Bronchial epithelial cell (primary cell): ENCODE measurements at regions not wholly inside any gene's neighbourhood (a gene's known extent, or its start where the extent isn't known, plus 50 kb on each side); places are given as distances from the start of the nearest gene placed in this dataset.
"Not testable (repeated sequence)": the region's sequence is repeated elsewhere in the genome, so short reads cannot be mapped to it uniquely, and the experiment has no call there.

ENCODE experiments used
- DNase-seq: peaks from one replicate; pipeline ENCODE4 v3.0.0-alpha.2; 2010; ENCODE audit warnings: low read depth
- FAIRE-seq: peaks from 2 replicates; lab custom pipeline; 2011; peaks lifted over from hg19 to GRCh38; lab: Jason Lieb, UNC
- H3K27me3 ChIP-seq: 2 replicates; pipeline ENCODE4 v1.5.1; 2011; ENCODE audit warnings: low read length; ENCODE audit not compliant: control insufficient read depth, insufficient read depth
- H3K36me3 ChIP-seq: 2 replicates; pipeline ENCODE4 v1.5.1; 2011; ENCODE audit warnings: low read length; ENCODE audit not compliant: control insufficient read depth, insufficient read depth
- H3K4me3 ChIP-seq: 2 replicates; pipeline ENCODE4 v1.5.1; 2011; ENCODE audit warnings: mild to moderate bottlenecking, low read depth, low read length, control low read depth
- CTCF ChIP-seq: IDR thresholded peaks from 2 replicates; pipeline ENCODE4 v1.5.1; 2011; ENCODE audit warnings: mild to moderate bottlenecking, moderate library complexity, low read length, control low read depth, inconsistent platforms; ENCODE audit not compliant: insufficient read depth, severe bottlenecking

- no peak for DNase-seq
- Histone ChIP-seq H3K36me3 (no peaks in the 10 kb centered on the region), H3K4me3 (no peak overlapping the region), H3K27me3 (no peaks in the 10 kb centered on the region)
- TF ChIP-seq CTCF, result no peak
- FAIRE-seq, result no peak
Observed at GRCh38 chr11:121909596-121909995, 206.4 kb downstream of the BLID start.

- no peak for TF ChIP-seq CTCF
- no peak for DNase-seq
- no peaks in the 10 kb centered on the region for H3K36me3 ChIP-seq
- H3K27me3 ChIP-seq, result no peaks in the 10 kb centered on the region
- H3K4me3 ChIP-seq, result no peak overlapping the region
- no peak for FAIRE-seq
Observed at GRCh38 chr11:121907379-121907778, 208.6 kb downstream of the BLID start.

GRCh38 chr11:121904148-121904547 is 211.9 kb downstream of the BLID start:
- FAIRE-seq, result no peak
- Histone ChIP-seq H3K27me3 (no peaks in the 10 kb centered on the region), H3K36me3 (no peaks in the 10 kb centered on the region), H3K4me3 (no peak overlapping the region)
- no peak for TF ChIP-seq CTCF
- DNase-seq, result no peak

- no peaks in the 10 kb centered on the region for H3K27me3 ChIP-seq
- no peak for FAIRE-seq
- no peak for DNase-seq
Observed at GRCh38 chr11:121901886-121902285, 214.1 kb downstream of the BLID start.

GRCh38 chr11:121901417-121901816 is 214.6 kb downstream of the BLID start:
- H3K36me3 ChIP-seq, H3K27me3 ChIP-seq, FAIRE-seq, H3K4me3 ChIP-seq: not testable (repeated sequence)
- DNase-seq, result peak; percentile 52

More at GRCh38 chr11:121901886-121902285, 214.1 kb downstream of the BLID start:
- H3K4me3 ChIP-seq, result no peak overlapping the region
- TF ChIP-seq CTCF, result no peak
- no peaks in the 10 kb centered on the region for H3K36me3 ChIP-seq

- FAIRE-seq (no peak), DNase-seq (no peak)
- H3K4me3 ChIP-seq, result no peak overlapping the region
- no peaks in the 10 kb centered on the region for H3K36me3 ChIP-seq
- no peaks in the 10 kb centered on the region for H3K27me3 ChIP-seq
- no peak for TF ChIP-seq CTCF
Observed at GRCh38 chr11:121899520-121899919, 216.5 kb downstream of the BLID start.
